Upper lobe of right lung (tissue), 1 donor: ENCODE measurements at regions not wholly inside any gene's neighbourhood (a gene's known extent, or its start where the extent isn't known, plus 50 kb on each side); places are given as distances from the start of the nearest gene placed in this dataset.

Experiments
- ATAC-seq: fragments of 200-7000 bp; cut with Tn5 transposase; one replicate; pipeline ENCODE4 v1.9.1; 2020; ENCODE audit warnings: mild to moderate bottlenecking, moderate library complexity
- DNase-seq: peaks from one replicate; pipeline ENCODE4 v3.0.0-alpha.2; 2020
- H3K27ac ChIP-seq: fragments of 200-600 bp; one replicate; pipeline ENCODE4 v1.8.0; 2022
- H3K27me3 ChIP-seq: fragments of 200-600 bp; one replicate; pipeline ENCODE4 v1.8.0; 2022; ENCODE audit warnings: mild to moderate bottlenecking
- H3K36me3 ChIP-seq: fragments of 200-600 bp; one replicate; pipeline ENCODE4 v1.8.0; 2022
- H3K4me1 ChIP-seq: fragments of 200-600 bp; one replicate; pipeline ENCODE4 v1.8.0; 2022
- H3K4me3 ChIP-seq: fragments of 200-600 bp; one replicate; pipeline ENCODE4 v1.8.0; 2022; ENCODE audit warnings: mild to moderate bottlenecking
- H3K9me3 ChIP-seq: fragments of 200-600 bp; one replicate; pipeline ENCODE4 v1.8.0; 2022
- intact Hi-C: fragments of 100-400 bp; cut with DNase I; formaldehyde crosslinking; loops from one replicate; pipeline ENCODE4 v1.11.0; 2022
- TF ChIP-seq, protein P1 (sequence below): fragments of 200-600 bp; IDR thresholded peaks from one replicate; pipeline ENCODE4 v1.8.0; 2022; ENCODE audit warnings: antibody characterized with exemption
- donor health status: DM: no; HTN: yes; CAD: no; lungs with severe emphysema.

DNA sequence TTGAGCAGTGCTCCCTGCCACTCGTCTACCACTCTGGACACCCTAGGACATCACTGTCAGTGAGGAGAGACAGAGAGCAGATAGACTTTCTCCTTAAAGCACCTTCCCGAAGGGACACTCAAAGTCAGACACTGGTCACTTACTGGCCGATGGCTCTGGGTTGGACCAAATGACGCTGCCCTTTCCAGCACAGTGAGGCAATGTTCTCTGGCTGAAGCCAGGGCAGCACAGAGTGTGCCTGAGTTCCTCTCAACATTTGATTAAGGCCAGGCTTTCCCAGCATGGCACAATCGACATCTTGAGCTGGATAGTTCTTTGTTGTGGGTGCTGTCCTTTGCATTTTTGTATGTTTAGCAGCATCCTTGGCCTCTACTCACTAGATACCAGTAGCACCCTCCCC, 206.2 kb downstream of the CSNK2A3 start:
- TF ChIP-seq, protein P1, sequence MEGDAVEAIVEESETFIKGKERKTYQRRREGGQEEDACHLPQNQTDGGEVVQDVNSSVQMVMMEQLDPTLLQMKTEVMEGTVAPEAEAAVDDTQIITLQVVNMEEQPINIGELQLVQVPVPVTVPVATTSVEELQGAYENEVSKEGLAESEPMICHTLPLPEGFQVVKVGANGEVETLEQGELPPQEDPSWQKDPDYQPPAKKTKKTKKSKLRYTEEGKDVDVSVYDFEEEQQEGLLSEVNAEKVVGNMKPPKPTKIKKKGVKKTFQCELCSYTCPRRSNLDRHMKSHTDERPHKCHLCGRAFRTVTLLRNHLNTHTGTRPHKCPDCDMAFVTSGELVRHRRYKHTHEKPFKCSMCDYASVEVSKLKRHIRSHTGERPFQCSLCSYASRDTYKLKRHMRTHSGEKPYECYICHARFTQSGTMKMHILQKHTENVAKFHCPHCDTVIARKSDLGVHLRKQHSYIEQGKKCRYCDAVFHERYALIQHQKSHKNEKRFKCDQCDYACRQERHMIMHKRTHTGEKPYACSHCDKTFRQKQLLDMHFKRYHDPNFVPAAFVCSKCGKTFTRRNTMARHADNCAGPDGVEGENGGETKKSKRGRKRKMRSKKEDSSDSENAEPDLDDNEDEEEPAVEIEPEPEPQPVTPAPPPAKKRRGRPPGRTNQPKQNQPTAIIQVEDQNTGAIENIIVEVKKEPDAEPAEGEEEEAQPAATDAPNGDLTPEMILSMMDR, result no peak
- peaks cover 12% of the 10 kb centered on the region for H3K4me1 ChIP-seq
- no peak overlapping the region for H3K27ac ChIP-seq
- no peaks in the 10 kb centered on the region for H3K27me3 ChIP-seq
- intact Hi-C loops, result no loop called here
- DNase-seq, result no peak
- H3K4me3 ChIP-seq, result no peak overlapping the region
- no peaks in the 10 kb centered on the region for H3K9me3 ChIP-seq
- no peaks in the 10 kb centered on the region for H3K36me3 ChIP-seq
- ATAC-seq, result no peak

DNA sequence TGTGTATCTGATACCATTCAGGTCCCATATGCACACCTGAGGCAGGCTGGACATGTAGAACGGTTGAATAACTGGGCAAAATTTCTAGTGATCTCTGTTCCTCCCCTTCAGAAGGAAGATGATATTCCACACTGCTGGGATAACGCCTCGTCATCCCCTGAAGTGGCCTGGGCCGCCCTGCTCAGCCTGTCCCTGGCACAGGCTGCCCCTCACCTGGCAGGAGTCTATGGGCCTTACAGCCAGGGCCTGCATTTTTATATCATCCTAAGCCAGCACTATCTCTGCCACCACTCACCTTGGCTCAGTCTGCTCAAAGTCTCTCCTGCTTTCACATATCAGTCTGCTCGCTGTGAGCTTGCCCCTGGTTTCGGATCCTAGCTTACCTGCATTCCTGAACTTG, 209.2 kb downstream of the CSNK2A3 start:
- Histone ChIP-seq H3K27ac (no peak overlapping the region), H3K27me3 (no peaks in the 10 kb centered on the region), H3K4me1 (peaks cover 11% of the 10 kb centered on the region), H3K9me3 (no peaks in the 10 kb centered on the region), H3K4me3 (no peak overlapping the region), H3K36me3 (no peaks in the 10 kb centered on the region)
- ATAC-seq (no peak), DNase-seq (no peak)
- intact Hi-C loops, result no loop called here
- TF ChIP-seq, protein P1, result no peak

DNA sequence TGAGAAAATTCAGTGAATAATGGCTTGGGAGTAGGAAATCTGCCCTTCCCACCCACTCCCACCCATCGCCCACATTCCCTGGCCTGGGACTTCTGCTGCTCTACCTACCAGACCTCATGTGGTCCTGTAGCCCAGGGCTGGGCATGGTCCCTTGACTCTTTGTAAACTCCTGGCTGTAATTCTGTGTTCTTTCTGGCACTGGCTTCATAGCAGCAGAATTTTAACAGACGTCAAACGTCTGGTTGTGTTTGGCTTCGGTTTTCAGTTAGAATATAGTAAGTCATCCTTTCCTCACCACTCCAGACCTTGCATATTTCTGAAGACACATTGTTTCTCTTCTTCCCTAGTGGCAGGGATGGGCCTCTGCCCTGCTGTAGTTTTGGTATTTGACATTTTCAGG, 210.6 kb downstream of the CSNK2A3 start:
- no peaks in the 10 kb centered on the region for H3K9me3 ChIP-seq
- ATAC-seq (no peak), DNase-seq (no peak)
- H3K27me3 ChIP-seq, result no peaks in the 10 kb centered on the region
- no peaks in the 10 kb centered on the region for H3K36me3 ChIP-seq
- intact Hi-C loops, result no loop called here
- H3K4me1 ChIP-seq, result peaks cover 5% of the 10 kb centered on the region
- no peak overlapping the region for H3K4me3 ChIP-seq
- no peak overlapping the region for H3K27ac ChIP-seq
- TF ChIP-seq, protein P1, result no peak

DNA sequence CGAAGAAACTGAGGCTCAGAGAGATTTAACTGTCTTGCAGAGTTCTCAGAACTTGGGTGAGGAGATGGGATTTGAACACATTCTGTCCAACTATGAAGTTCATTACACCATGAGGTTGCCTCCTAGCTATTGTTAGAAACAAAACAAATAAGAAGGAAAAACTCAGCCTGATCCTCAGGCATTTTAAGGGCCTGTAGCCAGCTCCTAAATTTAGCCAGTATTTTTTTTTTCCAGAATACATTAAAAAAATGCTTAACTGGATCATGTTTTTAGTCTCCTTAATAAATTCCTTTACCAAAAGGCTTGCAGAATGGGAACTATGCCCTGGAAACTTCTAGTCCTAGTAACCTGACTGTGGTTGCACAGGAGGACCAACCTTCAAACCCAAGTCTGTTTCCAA, 212.0 kb downstream of the CSNK2A3 start:
- no peak overlapping the region for H3K27ac ChIP-seq
- ATAC-seq (no peak), DNase-seq (no peak)
- H3K36me3 ChIP-seq, result no peaks in the 10 kb centered on the region
- H3K27me3 ChIP-seq, result no peaks in the 10 kb centered on the region
- no peak overlapping the region for H3K4me3 ChIP-seq
- TF ChIP-seq, protein P1, result no peak
- peaks cover 5% of the 10 kb centered on the region for H3K4me1 ChIP-seq
- no peaks in the 10 kb centered on the region for H3K9me3 ChIP-seq
- intact Hi-C loops, result no loop called here

DNA sequence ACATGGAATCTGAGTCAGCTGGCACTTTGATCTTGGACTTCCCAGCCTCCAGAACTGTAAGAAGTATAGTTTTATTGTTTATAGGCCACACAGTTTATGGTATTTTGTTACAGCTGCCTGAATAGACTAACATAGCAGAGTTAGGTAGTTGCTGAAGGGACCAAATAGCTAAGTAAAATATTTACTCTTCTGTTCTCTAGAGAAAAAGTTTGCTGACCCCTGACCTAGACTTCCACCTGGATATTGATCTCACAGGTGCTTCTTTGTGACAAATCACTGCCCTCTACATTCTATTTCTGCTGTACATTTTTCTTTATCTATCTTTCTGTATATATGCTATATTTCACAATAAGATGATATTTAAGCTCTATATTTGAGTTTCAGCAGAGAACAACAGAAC, 212.5 kb downstream of the CSNK2A3 start:
- H3K9me3 ChIP-seq, result no peaks in the 10 kb centered on the region
- DNase-seq (no peak), ATAC-seq (no peak)
- H3K4me3 ChIP-seq, result no peak overlapping the region
- H3K36me3 ChIP-seq, result no peaks in the 10 kb centered on the region
- H3K27me3 ChIP-seq, result no peaks in the 10 kb centered on the region
- no peak overlapping the region for H3K27ac ChIP-seq
- peaks cover 5% of the 10 kb centered on the region for H3K4me1 ChIP-seq
- intact Hi-C loops, result no loop called here
- TF ChIP-seq, protein P1, result no peak

DNA sequence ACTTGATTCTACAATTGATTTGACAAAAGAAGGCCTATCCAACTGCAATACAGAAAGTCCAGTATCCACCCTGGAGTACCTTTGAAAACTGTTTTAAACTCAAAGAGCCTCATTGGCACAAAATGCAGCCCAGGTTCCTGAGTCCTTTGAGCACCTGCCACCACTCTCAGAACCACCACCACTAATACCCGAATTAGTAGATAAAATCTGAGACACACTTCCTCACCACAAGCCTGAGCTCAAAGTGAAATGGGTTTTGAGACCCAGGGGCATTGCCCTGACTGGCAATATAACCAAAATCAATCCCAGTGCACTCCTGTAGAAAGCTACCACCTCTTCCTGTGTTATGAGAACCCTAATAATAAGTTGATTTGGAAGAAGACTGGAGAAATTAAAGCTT, 215.7 kb downstream of the CSNK2A3 start:
- Histone ChIP-seq H3K27me3 (no peaks in the 10 kb centered on the region), H3K4me3 (no peak overlapping the region), H3K9me3 (no peaks in the 10 kb centered on the region), H3K4me1 (peaks cover 5% of the 10 kb centered on the region), H3K36me3 (no peaks in the 10 kb centered on the region), H3K27ac (no peak overlapping the region)
- intact Hi-C loops, result no loop called here
- ATAC-seq (no peak), DNase-seq (no peak)
- TF ChIP-seq, protein P1, result no peak
